GM12878 (cell line): ENCODE measurements at regions not wholly inside any gene's neighbourhood (a gene's known extent, or its start where the extent isn't known, plus 50 kb on each side); places are given as distances from the start of the nearest gene placed in this dataset.

ENCODE experiments used
- ASH2L ChIP-seq: fragments of 300-600, 200-600 bp; sonication (generic); IDR thresholded peaks from 2 replicates; pipeline ENCODE4 v1.6.1; 2017; ENCODE audit warnings: low read depth, mild to moderate bottlenecking, borderline replicate concordance
- FOS ChIP-seq: IDR thresholded peaks from 3 replicates; pipeline ENCODE4 v1.6.1; 2011; ENCODE audit warnings: borderline replicate concordance; ENCODE audit not compliant: insufficient read length; ENCODE audit errors: extremely low read depth
- FOXK2 ChIP-seq: fragments of 450-650 bp; IDR thresholded peaks from 2 replicates; pipeline ENCODE4 v1.6.1; 2017; ENCODE audit warnings: mild to moderate bottlenecking, moderate library complexity
- KDM1A ChIP-seq: fragments of 200-600 bp; sonication (generic); IDR thresholded peaks from 2 replicates; pipeline ENCODE4 v1.6.1; 2016; ENCODE audit warnings: borderline replicate concordance
- SMAD5 ChIP-seq: IDR thresholded peaks from 2 replicates; pipeline ENCODE4 v1.6.1; 2016; ENCODE audit warnings: antibody characterized with exemption, low read depth
- TF ChIP-seq, protein P1 (sequence below): fragments of 450-650 bp; IDR thresholded peaks from 2 replicates; pipeline ENCODE4 v1.6.1; 2017; ENCODE audit warnings: mild to moderate bottlenecking, moderate library complexity
- TF ChIP-seq, protein P2 (sequence below): IDR thresholded peaks from 2 replicates; pipeline ENCODE4 v1.6.1; 2011; ENCODE audit warnings: mild to moderate bottlenecking, low read depth, low read length, moderate library complexity; ENCODE audit not compliant: insufficient replicate concordance
- TF ChIP-seq, protein P3 (sequence below): IDR thresholded peaks from 2 replicates; pipeline ENCODE4 v1.6.1; 2012; ENCODE audit warnings: low read length, inconsistent platforms

DNA sequence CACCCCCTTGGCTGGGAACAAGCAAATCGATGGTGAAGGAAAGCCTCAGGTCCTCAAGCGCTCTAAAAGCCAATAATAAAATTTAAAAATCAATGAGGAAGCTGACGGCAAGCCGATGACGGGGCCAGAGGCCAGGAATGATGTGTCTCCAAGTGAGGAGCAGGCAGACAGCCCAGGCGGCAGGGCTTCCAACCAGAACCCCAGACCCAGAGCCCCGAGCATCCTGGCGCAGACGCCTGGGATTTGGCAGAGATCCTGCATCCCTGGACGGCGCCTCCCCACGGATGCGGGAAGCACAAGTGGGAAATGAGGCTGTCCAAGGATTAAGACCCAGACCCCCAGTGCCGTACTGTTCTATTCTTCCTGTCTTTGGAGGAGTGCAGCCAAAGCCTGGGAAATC, 123.0 kb upstream of the PROK2 start (continued):
- TF ChIP-seq, protein P1, sequence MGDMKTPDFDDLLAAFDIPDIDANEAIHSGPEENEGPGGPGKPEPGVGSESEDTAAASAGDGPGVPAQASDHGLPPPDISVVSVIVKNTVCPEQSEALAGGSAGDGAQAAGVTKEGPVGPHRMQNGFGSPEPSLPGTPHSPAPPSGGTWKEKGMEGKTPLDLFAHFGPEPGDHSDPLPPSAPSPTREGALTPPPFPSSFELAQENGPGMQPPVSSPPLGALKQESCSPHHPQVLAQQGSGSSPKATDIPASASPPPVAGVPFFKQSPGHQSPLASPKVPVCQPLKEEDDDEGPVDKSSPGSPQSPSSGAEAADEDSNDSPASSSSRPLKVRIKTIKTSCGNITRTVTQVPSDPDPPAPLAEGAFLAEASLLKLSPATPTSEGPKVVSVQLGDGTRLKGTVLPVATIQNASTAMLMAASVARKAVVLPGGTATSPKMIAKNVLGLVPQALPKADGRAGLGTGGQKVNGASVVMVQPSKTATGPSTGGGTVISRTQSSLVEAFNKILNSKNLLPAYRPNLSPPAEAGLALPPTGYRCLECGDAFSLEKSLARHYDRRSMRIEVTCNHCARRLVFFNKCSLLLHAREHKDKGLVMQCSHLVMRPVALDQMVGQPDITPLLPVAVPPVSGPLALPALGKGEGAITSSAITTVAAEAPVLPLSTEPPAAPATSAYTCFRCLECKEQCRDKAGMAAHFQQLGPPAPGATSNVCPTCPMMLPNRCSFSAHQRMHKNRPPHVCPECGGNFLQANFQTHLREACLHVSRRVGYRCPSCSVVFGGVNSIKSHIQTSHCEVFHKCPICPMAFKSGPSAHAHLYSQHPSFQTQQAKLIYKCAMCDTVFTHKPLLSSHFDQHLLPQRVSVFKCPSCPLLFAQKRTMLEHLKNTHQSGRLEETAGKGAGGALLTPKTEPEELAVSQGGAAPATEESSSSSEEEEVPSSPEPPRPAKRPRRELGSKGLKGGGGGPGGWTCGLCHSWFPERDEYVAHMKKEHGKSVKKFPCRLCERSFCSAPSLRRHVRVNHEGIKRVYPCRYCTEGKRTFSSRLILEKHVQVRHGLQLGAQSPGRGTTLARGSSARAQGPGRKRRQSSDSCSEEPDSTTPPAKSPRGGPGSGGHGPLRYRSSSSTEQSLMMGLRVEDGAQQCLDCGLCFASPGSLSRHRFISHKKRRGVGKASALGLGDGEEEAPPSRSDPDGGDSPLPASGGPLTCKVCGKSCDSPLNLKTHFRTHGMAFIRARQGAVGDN, result no peak
- TF ChIP-seq FOS (no peak), ASH2L (no peak), SMAD5 (no peak), FOXK2 (no peak), KDM1A (no peak)
- TF ChIP-seq, protein P2, sequence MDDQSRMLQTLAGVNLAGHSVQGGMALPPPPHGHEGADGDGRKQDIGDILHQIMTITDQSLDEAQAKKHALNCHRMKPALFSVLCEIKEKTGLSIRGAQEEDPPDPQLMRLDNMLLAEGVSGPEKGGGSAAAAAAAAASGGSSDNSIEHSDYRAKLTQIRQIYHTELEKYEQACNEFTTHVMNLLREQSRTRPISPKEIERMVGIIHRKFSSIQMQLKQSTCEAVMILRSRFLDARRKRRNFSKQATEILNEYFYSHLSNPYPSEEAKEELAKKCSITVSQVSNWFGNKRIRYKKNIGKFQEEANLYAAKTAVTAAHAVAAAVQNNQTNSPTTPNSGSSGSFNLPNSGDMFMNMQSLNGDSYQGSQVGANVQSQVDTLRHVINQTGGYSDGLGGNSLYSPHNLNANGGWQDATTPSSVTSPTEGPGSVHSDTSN, result no peak
- TF ChIP-seq, protein P3, sequence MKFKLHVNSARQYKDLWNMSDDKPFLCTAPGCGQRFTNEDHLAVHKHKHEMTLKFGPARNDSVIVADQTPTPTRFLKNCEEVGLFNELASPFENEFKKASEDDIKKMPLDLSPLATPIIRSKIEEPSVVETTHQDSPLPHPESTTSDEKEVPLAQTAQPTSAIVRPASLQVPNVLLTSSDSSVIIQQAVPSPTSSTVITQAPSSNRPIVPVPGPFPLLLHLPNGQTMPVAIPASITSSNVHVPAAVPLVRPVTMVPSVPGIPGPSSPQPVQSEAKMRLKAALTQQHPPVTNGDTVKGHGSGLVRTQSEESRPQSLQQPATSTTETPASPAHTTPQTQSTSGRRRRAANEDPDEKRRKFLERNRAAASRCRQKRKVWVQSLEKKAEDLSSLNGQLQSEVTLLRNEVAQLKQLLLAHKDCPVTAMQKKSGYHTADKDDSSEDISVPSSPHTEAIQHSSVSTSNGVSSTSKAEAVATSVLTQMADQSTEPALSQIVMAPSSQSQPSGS, result no peak
